Astrocyte (in vitro differentiated cells and primary cell): ENCODE measurements at regions not wholly inside any gene's neighbourhood (a gene's known extent, or its start where the extent isn't known, plus 50 kb on each side); places are given as distances from the start of the nearest gene placed in this dataset.

Source experiments
- EZH2 ChIP-seq: IDR thresholded peaks from 2 replicates; pipeline ENCODE4 v1.6.1; 2012; ENCODE audit warnings: mild to moderate bottlenecking, low read length, inconsistent platforms; ENCODE audit not compliant: insufficient read depth
- TF ChIP-seq, protein P1 (sequence below): IDR thresholded peaks from 2 replicates; pipeline ENCODE4 v1.5.1; 2011; ENCODE audit warnings: low read depth, mild to moderate bottlenecking, inconsistent platforms, low read length, moderate library complexity; ENCODE audit not compliant: insufficient read depth

DNA sequence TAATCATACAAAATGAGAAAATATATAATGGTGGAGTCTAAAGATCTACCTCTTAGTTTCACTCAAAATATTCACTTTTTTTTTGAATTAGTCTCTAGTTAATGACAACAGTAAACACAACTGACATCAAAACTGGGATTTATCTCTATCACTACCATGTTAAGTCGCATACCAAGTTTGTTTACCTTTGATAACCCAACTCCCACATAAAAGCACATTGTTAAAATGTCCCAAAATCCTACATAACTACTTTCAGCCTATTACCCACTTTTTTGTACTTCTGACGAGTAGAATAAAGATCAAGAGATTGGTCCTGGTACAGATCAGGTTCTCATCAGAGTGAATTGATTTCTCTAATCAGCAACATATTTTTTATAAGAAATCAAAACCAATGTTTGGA lies 518.5 kb downstream of the EPHA3 start:
- TF ChIP-seq, protein P1, sequence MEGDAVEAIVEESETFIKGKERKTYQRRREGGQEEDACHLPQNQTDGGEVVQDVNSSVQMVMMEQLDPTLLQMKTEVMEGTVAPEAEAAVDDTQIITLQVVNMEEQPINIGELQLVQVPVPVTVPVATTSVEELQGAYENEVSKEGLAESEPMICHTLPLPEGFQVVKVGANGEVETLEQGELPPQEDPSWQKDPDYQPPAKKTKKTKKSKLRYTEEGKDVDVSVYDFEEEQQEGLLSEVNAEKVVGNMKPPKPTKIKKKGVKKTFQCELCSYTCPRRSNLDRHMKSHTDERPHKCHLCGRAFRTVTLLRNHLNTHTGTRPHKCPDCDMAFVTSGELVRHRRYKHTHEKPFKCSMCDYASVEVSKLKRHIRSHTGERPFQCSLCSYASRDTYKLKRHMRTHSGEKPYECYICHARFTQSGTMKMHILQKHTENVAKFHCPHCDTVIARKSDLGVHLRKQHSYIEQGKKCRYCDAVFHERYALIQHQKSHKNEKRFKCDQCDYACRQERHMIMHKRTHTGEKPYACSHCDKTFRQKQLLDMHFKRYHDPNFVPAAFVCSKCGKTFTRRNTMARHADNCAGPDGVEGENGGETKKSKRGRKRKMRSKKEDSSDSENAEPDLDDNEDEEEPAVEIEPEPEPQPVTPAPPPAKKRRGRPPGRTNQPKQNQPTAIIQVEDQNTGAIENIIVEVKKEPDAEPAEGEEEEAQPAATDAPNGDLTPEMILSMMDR, result no peak
- TF ChIP-seq EZH2, result no peak
